GM13977 (cell line): ENCODE measurements at regions not wholly inside any gene's neighbourhood (a gene's known extent, or its start where the extent isn't known, plus 50 kb on each side); places are given as distances from the start of the nearest gene placed in this dataset.

Experiments
- DNase-seq: peaks from one replicate; pipeline ENCODE4 v3.0.0; 2012; ENCODE audit warnings: low spot score
- CTCF ChIP-seq: IDR thresholded peaks from 2 replicates; pipeline ENCODE4 v1.5.1; 2012; ENCODE audit warnings: mild to moderate bottlenecking, control low read depth; ENCODE audit not compliant: insufficient read depth; ENCODE audit errors: extremely low read depth, missing control alignments
- in situ Hi-C: fragments of 300-500 bp; cut with MboI; formaldehyde crosslinking; loops from one replicate; pipeline ENCODE4 v1.12.0; 2022; ENCODE audit warnings: low sequenced_read_pairs, low pct_unique_long_range_greater_than_20kb, mixed read lengths, inconsistent platforms; ENCODE audit not compliant: unreplicated experiment

DNA sequence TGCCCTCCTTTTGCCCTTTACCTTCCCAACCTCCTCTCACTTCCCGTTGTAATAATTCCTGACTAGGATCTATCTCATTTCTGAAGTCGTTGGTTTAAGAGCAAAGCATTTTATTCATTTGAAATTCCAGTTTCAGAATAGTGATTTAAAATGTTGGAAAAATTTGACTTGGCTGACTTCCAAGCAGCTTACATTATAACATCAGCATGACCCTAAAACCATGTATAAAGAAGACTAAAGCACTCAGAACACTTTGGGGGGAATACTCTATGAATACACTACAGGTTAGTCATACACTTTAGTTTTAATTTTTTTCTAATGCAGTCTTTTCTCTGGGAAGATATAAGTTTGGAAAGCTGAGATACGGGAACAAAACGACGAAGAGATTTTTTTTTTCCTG, 161.1 kb downstream of the BTG1 start:
- no peak for DNase-seq
- TF ChIP-seq CTCF: no peak
- in situ Hi-C loops: no loop called here

DNA sequence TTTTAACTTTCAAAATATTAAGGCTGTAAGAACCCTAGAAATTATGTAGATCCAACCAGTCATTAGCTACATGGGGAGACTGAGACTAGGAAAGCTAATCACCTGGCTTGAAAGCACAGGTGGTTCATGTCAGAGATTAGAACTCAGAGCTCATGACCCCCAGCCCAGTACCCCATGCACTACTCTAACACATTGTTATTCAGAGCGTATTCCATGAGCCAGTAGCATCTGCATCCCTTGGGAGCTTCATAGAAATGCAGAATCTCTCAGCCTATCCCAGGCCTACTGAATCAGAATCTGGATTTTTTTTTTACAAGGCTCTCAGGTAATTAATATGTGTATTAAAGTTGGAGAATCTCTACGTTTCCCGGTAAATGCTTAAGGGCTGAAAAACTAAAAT, 161.7 kb downstream of the BTG1 start:
- DNase-seq: no peak
- no peak for TF ChIP-seq CTCF
- in situ Hi-C loops: no loop called here

GRCh38 chr12:91982946-91983345, 162.7 kb downstream of the BTG1 start:
- TF ChIP-seq CTCF: no peak
- in situ Hi-C loops: no loop called here

DNA sequence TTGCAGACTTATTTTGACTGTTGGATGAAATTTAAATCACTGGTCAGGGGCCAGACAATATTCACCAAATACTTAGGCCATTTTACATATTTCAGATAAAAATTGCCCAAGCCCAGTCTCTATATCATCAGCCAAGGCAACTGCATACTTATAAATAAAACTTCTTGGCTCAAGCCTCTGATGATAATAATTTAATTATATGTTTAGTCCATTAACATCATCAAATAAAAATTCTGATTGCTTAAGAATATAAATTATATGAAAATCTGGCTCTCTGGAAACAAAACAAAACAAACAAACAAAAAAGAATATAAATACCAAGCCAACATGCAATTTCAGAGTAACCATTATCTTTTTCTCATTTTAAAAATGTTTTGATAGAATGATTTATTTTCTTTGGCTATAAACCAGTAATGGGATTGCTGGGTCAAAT, 165.2 kb downstream of the BTG1 start:
- no peak for DNase-seq
- TF ChIP-seq CTCF: no peak
- in situ Hi-C loops: no loop called here

More at GRCh38 chr12:91982946-91983345, 162.7 kb downstream of the BTG1 start:
- no peak for DNase-seq

DNA sequence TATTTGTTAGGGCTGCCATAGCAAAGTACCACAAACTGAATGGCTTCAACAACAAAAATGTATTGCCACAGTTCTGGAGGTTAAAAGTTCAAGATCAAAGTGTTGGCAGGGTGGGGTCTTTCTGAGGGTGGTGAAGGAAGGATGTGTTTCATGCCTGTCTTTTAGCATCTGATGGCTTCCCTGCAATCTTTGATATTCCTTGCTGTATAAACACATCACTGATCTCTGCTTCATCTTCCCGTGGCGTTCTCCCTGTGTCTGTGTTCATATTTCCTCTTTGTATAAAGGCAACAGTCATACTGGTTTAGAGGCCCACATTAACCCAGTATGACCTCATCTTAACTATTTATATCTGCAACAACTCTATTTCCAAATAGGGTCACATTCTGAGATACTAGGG, 167.5 kb downstream of the BTG1 start:
- no peak for TF ChIP-seq CTCF
- DNase-seq: no peak
- in situ Hi-C loops: no loop called here

- in situ Hi-C loops: no loop called here
- DNase-seq: no peak
Measured at GRCh38 chr12:91975891-91976290, 169.8 kb downstream of the BTG1 start.

More at GRCh38 chr12:91975891-91976290, 169.8 kb downstream of the BTG1 start:
- no peak for TF ChIP-seq CTCF
